WTC11 (cell line): ENCODE measurements at regions not wholly inside any gene's neighbourhood (a gene's known extent, or its start where the extent isn't known, plus 50 kb on each side); places are given as distances from the start of the nearest gene placed in this dataset.

Source experiments
- ATAC-seq: fragments of 200-7000 bp; cut with Tn5 transposase; 2 replicates; pipeline ENCODE4 v1.10.0; 2021; ENCODE audit warnings: mild to moderate bottlenecking, moderate library complexity
- CTCF ChIA-PET: fragments of 300-600 bp; sonication (Branson Sonifier 250); formaldehyde crosslinking; loops from one replicate; lab custom pipeline; 2021; ENCODE audit warnings: antibody characterized with exemption; lab: Charles Lee
- POLR2A ChIA-PET: fragments of 350-600 bp; sonication (Branson Sonifier 250); formaldehyde crosslinking; loops from one replicate; lab custom pipeline; 2021; ENCODE audit warnings: antibody characterized with exemption; lab: Charles Lee
- DNase-seq: peaks from one replicate; pipeline ENCODE4 v3.0.0; 2021; ENCODE audit warnings: low spot score
- H3K27ac Mint-ChIP-seq: 2 replicates; pipeline ENCODE4 v1.8.0; 2021; ENCODE audit warnings: mixed read lengths
- H3K27me3 Mint-ChIP-seq: 2 replicates; pipeline ENCODE4 v1.8.0; 2021; ENCODE audit warnings: low read depth, mild to moderate bottlenecking, moderate library complexity, mixed read lengths
- H3K36me3 Mint-ChIP-seq: 2 replicates; pipeline ENCODE4 v1.8.0; 2021; ENCODE audit warnings: mixed read lengths
- H3K4me1 Mint-ChIP-seq: 2 replicates; pipeline ENCODE4 v1.8.0; 2022; ENCODE audit warnings: mixed read lengths
- H3K4me3 Mint-ChIP-seq: 2 replicates; pipeline ENCODE4 v1.8.0; 2021; ENCODE audit warnings: mild to moderate bottlenecking, moderate library complexity, mixed read lengths
- H3K9me3 Mint-ChIP-seq: 2 replicates; pipeline ENCODE4 v1.8.0; 2021; ENCODE audit warnings: mixed read lengths
- CDX4 ChIP-seq: fragments of 250-450 bp; sonication (Bioruptor Pico); IDR thresholded peaks from 2 replicates; pipeline ENCODE4 v1.9.0; 2021; ENCODE audit warnings: moderate library complexity, mild to moderate bottlenecking, inconsistent platforms, borderline replicate concordance
- CREB1 ChIP-seq: sonication (generic); formaldehyde crosslinking; IDR thresholded peaks from 2 replicates; pipeline ENCODE4 v1.8.0; 2023; ENCODE audit warnings: mild to moderate bottlenecking, missing genetic modification reagents
- EMX1 ChIP-seq: fragments of 250-450 bp; sonication (Bioruptor Pico); IDR thresholded peaks from 2 replicates; pipeline ENCODE4 v1.8.0; 2021; ENCODE audit warnings: mild to moderate bottlenecking
- JUN ChIP-seq: sonication (generic); formaldehyde crosslinking; IDR thresholded peaks from 2 replicates; pipeline ENCODE4 v1.8.0; 2023; ENCODE audit warnings: mild to moderate bottlenecking, missing genetic modification reagents
- MXD4 ChIP-seq: fragments of 250-450 bp; sonication (Bioruptor Pico); IDR thresholded peaks from 2 replicates; pipeline ENCODE4 v1.8.0; 2021; ENCODE audit warnings: mild to moderate bottlenecking, moderate library complexity, borderline replicate concordance
- NFE2L1 ChIP-seq: sonication (generic); formaldehyde crosslinking; IDR thresholded peaks from 2 replicates; pipeline ENCODE4 v1.8.1; 2023; ENCODE audit warnings: missing genetic modification reagents
- PRRX2 ChIP-seq: fragments of 250-450 bp; sonication (Bioruptor Pico); IDR thresholded peaks from 2 replicates; pipeline ENCODE4 v1.8.0; 2021; ENCODE audit warnings: mild to moderate bottlenecking
- RORB ChIP-seq: fragments of 250-450 bp; sonication (Bioruptor Pico); IDR thresholded peaks from 2 replicates; pipeline ENCODE4 v1.9.0; 2021; ENCODE audit warnings: mild to moderate bottlenecking
- TCF7 ChIP-seq: sonication (generic); formaldehyde crosslinking; IDR thresholded peaks from 2 replicates; pipeline ENCODE4 v1.8.0; 2022; ENCODE audit warnings: mild to moderate bottlenecking, low read depth, missing genetic modification reagents, moderate library complexity
- TEAD1 ChIP-seq: sonication (generic); formaldehyde crosslinking; IDR thresholded peaks from 2 replicates; pipeline ENCODE4 v1.8.0; 2022; ENCODE audit warnings: mild to moderate bottlenecking, missing genetic modification reagents
- TEAD4 ChIP-seq: sonication (generic); formaldehyde crosslinking; IDR thresholded peaks from 2 replicates; pipeline ENCODE4 v1.8.0; 2022; ENCODE audit warnings: mild to moderate bottlenecking, missing genetic modification reagents
- ZBTB21 ChIP-seq: sonication (generic); formaldehyde crosslinking; IDR thresholded peaks from 2 replicates; pipeline ENCODE4 v1.8.1; 2023; ENCODE audit warnings: mild to moderate bottlenecking, missing genetic modification reagents, borderline replicate concordance
- ZNF121 ChIP-seq: sonication (generic); formaldehyde crosslinking; IDR thresholded peaks from 2 replicates; pipeline ENCODE4 v1.8.0; 2023; ENCODE audit warnings: missing genetic modification reagents
- ZNF138 ChIP-seq: sonication (generic); formaldehyde crosslinking; conservative IDR thresholded peaks from 2 replicates; pipeline ENCODE4 v1.8.1; 2022; ENCODE audit warnings: mild to moderate bottlenecking, moderate library complexity, missing genetic modification reagents
- ZNF232 ChIP-seq: sonication (generic); formaldehyde crosslinking; IDR thresholded peaks from 2 replicates; pipeline ENCODE4 v1.8.0; 2022; ENCODE audit warnings: mild to moderate bottlenecking, missing genetic modification reagents
- ZNF317 ChIP-seq: sonication (generic); formaldehyde crosslinking; IDR thresholded peaks from 2 replicates; pipeline ENCODE4 v1.8.1; 2023; ENCODE audit warnings: low read depth, mild to moderate bottlenecking, moderate library complexity, missing genetic modification reagents, borderline replicate concordance
- ZNF416 ChIP-seq: fragments of 250-450 bp; sonication (Bioruptor Pico); IDR thresholded peaks from 2 replicates; pipeline ENCODE4 v1.9.0; 2021; ENCODE audit warnings: mild to moderate bottlenecking, inconsistent platforms
- ZNF423 ChIP-seq: fragments of 250-450 bp; sonication (Bioruptor Pico); IDR thresholded peaks from 2 replicates; pipeline ENCODE4 v2.1.2; 2022; ENCODE audit warnings: mild to moderate bottlenecking, moderate library complexity
- TF ChIP-seq, protein P1 (sequence below): sonication (generic); formaldehyde crosslinking; IDR thresholded peaks from 2 replicates; pipeline ENCODE4 v1.8.0; 2022; ENCODE audit warnings: mild to moderate bottlenecking, missing genetic modification reagents
- TF ChIP-seq, protein P2 (sequence below): fragments of 250-450 bp; sonication (Bioruptor Pico); conservative IDR thresholded peaks from 2 replicates; pipeline ENCODE4 v1.9.0; 2021; ENCODE audit warnings: mild to moderate bottlenecking
- TF ChIP-seq, protein P3 (sequence below): sonication (generic); formaldehyde crosslinking; IDR thresholded peaks from 2 replicates; pipeline ENCODE4 v1.8.1; 2022; ENCODE audit warnings: low read depth, missing genetic modification reagents, borderline replicate concordance
- TF ChIP-seq, protein P4 (sequence below): sonication (generic); formaldehyde crosslinking; IDR thresholded peaks from 2 replicates; pipeline ENCODE4 v1.8.0; 2022; ENCODE audit warnings: missing genetic modification reagents

DNA sequence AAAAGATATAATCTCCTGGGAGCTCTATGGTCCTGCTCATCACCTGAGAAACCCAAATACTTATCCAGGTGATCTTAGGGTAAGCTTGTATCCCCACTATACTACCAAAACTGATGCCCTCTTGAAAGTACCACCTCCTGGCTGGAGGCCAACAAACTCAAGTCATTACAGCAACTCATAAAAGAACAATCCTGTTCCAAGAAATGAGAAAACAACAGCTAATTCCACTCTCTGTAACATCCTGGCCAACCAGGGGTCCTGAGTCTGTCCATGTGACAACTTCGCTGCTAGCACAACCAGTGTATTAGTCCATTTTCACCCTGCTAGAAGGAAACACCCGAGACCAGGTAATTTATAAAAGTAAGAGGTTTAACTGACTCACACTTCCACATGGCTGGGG, 190.0 kb upstream of the BMP4 start:
- H3K9me3 Mint-ChIP-seq, result peaks cover 29% of the 10 kb centered on the region
- no peak overlapping the region for H3K27ac Mint-ChIP-seq
- TF ChIP-seq CDX4 (CRISPR knock-in tag) (no peak), MXD4 (CRISPR knock-in tag) (no peak), ZNF121 (CRISPR knock-in tag) (no peak), ZNF416 (CRISPR knock-in tag) (no peak), TCF7 (no peak), ZBTB21 (CRISPR knock-in tag) (no peak), ZNF138 (no peak), RORB (CRISPR knock-in tag) (no peak), PRRX2 (CRISPR knock-in tag) (no peak), ZNF232 (CRISPR knock-in tag) (no peak), CREB1 (no peak), EMX1 (no peak), NFE2L1 (CRISPR knock-in tag) (no peak), ZNF423 (no peak), JUN (CRISPR knock-in tag) (no peak), TEAD4 (CRISPR knock-in tag) (no peak)
- TF ChIP-seq, protein P1, sequence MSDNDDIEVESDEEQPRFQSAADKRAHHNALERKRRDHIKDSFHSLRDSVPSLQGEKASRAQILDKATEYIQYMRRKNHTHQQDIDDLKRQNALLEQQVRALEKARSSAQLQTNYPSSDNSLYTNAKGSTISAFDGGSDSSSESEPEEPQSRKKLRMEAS, result no peak
- TF ChIP-seq, protein P2, sequence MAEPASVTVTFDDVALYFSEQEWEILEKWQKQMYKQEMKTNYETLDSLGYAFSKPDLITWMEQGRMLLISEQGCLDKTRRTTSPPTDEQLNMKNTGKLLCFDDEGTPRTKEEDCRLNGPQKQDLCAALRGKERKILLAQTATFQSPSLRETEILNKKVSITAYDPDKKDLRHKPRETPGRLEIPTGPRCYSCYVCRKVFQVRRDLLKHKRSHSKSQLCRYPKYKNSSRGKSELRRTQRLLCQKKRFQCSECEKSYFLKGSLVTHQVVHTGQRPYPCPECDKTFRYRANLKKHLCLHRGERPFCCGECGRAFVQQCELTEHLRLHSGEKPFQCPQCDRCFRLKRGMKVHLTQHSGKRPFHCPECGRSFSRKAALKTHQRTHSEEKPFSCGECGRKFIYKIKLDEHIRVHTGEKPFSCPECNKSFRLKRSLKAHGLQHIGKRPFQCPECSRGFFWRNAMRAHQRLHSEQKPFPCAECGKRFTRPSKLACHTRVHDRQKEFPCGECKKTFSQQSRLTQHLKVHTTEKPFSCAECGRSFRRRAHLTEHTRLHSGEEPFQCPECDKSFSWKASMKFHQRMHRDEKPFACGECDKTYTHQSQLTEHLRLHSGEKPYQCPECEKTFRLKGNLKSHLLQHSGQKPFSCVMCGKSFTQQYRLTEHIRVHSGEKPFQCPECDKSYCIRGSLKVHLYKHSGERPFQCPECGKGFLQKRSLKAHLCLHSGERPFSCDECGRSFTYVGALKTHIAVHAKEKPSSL (CRISPR knock-in tag), result no peak
- H3K4me3 Mint-ChIP-seq, result no peak overlapping the region
- H3K27me3 Mint-ChIP-seq, result no peaks in the 10 kb centered on the region; the same call in 1 of the 2 replicates
- POLR2A ChIA-PET, result no interaction called here
- peaks cover 19% of the 10 kb centered on the region for H3K36me3 Mint-ChIP-seq
- DNase-seq, result no peak
- no peak for ATAC-seq
- H3K4me1 Mint-ChIP-seq, result no peaks in the 10 kb centered on the region
- CTCF ChIA-PET, result interaction anchor here (1.3 kb wide), 1 partner anchor 201 kb away, joined by 3 read pairs; no protein-coding TSS in a partner anchor

GRCh38 chr14:54147282-54147681, 190.7 kb upstream of the BMP4 start:
- ChIA-PET POLR2A (no interaction called here), CTCF (no interaction called here)
- Mint-ChIP-seq H3K9me3 (peaks cover 29% of the 10 kb centered on the region), H3K36me3 (peaks cover 19% of the 10 kb centered on the region), H3K4me3 (no peak overlapping the region), H3K4me1 (no peaks in the 10 kb centered on the region), H3K27ac (no peak overlapping the region; the same call in 1 of the 2 replicates), H3K27me3 (no peaks in the 10 kb centered on the region; the same call in 1 of the 2 replicates)
- TF ChIP-seq, protein P3, sequence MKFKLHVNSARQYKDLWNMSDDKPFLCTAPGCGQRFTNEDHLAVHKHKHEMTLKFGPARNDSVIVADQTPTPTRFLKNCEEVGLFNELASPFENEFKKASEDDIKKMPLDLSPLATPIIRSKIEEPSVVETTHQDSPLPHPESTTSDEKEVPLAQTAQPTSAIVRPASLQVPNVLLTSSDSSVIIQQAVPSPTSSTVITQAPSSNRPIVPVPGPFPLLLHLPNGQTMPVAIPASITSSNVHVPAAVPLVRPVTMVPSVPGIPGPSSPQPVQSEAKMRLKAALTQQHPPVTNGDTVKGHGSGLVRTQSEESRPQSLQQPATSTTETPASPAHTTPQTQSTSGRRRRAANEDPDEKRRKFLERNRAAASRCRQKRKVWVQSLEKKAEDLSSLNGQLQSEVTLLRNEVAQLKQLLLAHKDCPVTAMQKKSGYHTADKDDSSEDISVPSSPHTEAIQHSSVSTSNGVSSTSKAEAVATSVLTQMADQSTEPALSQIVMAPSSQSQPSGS (CRISPR knock-in tag), result no peak
- TF ChIP-seq ZBTB21 (CRISPR knock-in tag) (no peak), TEAD1 (CRISPR knock-in tag) (no peak), NFE2L1 (CRISPR knock-in tag) (no peak), ZNF232 (CRISPR knock-in tag) (no peak), ZNF317 (CRISPR knock-in tag) (no peak)
- TF ChIP-seq, protein P4, sequence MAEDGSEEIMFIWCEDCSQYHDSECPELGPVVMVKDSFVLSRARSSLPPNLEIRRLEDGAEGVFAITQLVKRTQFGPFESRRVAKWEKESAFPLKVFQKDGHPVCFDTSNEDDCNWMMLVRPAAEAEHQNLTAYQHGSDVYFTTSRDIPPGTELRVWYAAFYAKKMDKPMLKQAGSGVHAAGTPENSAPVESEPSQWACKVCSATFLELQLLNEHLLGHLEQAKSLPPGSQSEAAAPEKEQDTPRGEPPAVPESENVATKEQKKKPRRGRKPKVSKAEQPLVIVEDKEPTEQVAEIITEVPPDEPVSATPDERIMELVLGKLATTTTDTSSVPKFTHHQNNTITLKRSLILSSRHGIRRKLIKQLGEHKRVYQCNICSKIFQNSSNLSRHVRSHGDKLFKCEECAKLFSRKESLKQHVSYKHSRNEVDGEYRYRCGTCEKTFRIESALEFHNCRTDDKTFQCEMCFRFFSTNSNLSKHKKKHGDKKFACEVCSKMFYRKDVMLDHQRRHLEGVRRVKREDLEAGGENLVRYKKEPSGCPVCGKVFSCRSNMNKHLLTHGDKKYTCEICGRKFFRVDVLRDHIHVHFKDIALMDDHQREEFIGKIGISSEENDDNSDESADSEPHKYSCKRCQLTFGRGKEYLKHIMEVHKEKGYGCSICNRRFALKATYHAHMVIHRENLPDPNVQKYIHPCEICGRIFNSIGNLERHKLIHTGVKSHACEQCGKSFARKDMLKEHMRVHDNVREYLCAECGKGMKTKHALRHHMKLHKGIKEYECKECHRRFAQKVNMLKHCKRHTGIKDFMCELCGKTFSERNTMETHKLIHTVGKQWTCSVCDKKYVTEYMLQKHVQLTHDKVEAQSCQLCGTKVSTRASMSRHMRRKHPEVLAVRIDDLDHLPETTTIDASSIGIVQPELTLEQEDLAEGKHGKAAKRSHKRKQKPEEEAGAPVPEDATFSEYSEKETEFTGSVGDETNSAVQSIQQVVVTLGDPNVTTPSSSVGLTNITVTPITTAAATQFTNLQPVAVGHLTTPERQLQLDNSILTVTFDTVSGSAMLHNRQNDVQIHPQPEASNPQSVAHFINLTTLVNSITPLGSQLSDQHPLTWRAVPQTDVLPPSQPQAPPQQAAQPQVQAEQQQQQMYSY (CRISPR knock-in tag), result no peak
- DNase-seq (no peak), ATAC-seq (no peak)
